GM13976 (cell line): ENCODE measurements at regions not wholly inside any gene's neighbourhood (a gene's known extent, or its start where the extent isn't known, plus 50 kb on each side); places are given as distances from the start of the nearest gene placed in this dataset.

ENCODE experiments used
- DNase-seq: peaks from one replicate; pipeline ENCODE4 v3.0.0; 2012; ENCODE audit warnings: low spot score
- CTCF ChIP-seq: IDR thresholded peaks from 2 replicates; pipeline ENCODE4 v1.5.1; 2012; ENCODE audit warnings: borderline replicate concordance, mild to moderate bottlenecking; ENCODE audit not compliant: insufficient read depth; ENCODE audit errors: extremely low read depth, missing control alignments, control extremely low read depth
- in situ Hi-C: fragments of 300-500 bp; cut with MboI; formaldehyde crosslinking; loops from one replicate; pipeline ENCODE4 v1.12.0; 2022; ENCODE audit warnings: low sequenced_read_pairs, mixed read lengths, inconsistent platforms; ENCODE audit not compliant: unreplicated experiment

- TF ChIP-seq CTCF: no peak
- in situ Hi-C loops: loop anchor here (10.0 kb wide), 1 partner anchor 549 kb away; no protein-coding TSS in a partner anchor
- no peak for DNase-seq
These were observed 320.2 kb downstream of the DLEU7 start for GRCh38 chr13:50523307-50523706.

- TF ChIP-seq CTCF: no peak
- in situ Hi-C loops: loop anchor here (10.0 kb wide), 1 partner anchor 550 kb away; no protein-coding TSS in a partner anchor
These were observed 318.9 kb downstream of the DLEU7 start for GRCh38 chr13:50524560-50524959.

GRCh38 chr13:50526661-50527071 lies 316.8 kb downstream of the DLEU7 start:
- in situ Hi-C loops: loop anchor here (10.0 kb wide), 1 partner anchor 552 kb away; no protein-coding TSS in a partner anchor
- no peak for DNase-seq
- TF ChIP-seq CTCF: no peak

More at GRCh38 chr13:50524560-50524959, 318.9 kb downstream of the DLEU7 start:
- no peak for DNase-seq

GRCh38 chr13:50527188-50527587 lies 316.3 kb downstream of the DLEU7 start:
- DNase-seq: no peak
- in situ Hi-C loops: loop anchor here (10.0 kb wide), 1 partner anchor 552 kb away; no protein-coding TSS in a partner anchor
- no peak for TF ChIP-seq CTCF

- no peak for TF ChIP-seq CTCF
- in situ Hi-C loops: loop anchor here (10.0 kb wide), 1 partner anchor 553 kb away; no protein-coding TSS in a partner anchor
- no peak for DNase-seq
These were observed 315.6 kb downstream of the DLEU7 start for GRCh38 chr13:50527612-50528509.

- in situ Hi-C loops: loop anchor here (10.0 kb wide), 1 partner anchor 555 kb away; no protein-coding TSS in a partner anchor
- TF ChIP-seq CTCF: no peak
- DNase-seq: no peak
These were observed 314.2 kb downstream of the DLEU7 start for GRCh38 chr13:50529154-50529882.
